NOMO-1 treated with dmso at 0.1 percent for 144 hours (cell line): ENCODE measurements at regions not wholly inside any gene's neighbourhood (a gene's known extent, or its start where the extent isn't known, plus 50 kb on each side); places are given as distances from the start of the nearest gene placed in this dataset.

Source experiments
- DNase-seq: peaks from one replicate; lab custom pipeline; 2025; ENCODE audit not compliant: unreplicated experiment; lab: John Stamatoyannopoulos, UW

DNA sequence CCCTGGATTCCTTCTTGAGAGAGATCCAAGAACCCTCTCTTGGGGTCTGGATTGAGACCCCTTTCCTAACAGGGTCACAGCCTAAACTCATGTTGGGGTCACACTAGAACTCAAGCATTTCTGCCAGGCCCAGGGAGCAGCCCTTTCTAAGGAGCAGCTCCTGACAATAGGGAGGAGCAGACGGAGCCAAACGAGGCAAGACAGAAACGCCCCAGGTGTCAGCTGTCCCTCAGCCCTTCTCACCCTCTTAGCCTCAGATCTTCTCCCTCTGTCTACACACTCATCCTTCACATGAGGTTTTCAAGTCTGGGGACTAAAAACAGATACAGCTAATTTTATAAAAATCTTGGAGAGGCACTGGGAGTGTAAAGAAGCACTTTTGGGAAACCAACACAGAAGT lies 157.2 kb downstream of the SOCS6 start:
- no peak for DNase-seq

- no peak for DNase-seq
Observed at GRCh38 chr18:70442933-70443332, 154.1 kb downstream of the SOCS6 start.

GRCh38 chr18:70432804-70433400 lies 144.1 kb downstream of the SOCS6 start:
- DNase-seq, result no peak

DNA sequence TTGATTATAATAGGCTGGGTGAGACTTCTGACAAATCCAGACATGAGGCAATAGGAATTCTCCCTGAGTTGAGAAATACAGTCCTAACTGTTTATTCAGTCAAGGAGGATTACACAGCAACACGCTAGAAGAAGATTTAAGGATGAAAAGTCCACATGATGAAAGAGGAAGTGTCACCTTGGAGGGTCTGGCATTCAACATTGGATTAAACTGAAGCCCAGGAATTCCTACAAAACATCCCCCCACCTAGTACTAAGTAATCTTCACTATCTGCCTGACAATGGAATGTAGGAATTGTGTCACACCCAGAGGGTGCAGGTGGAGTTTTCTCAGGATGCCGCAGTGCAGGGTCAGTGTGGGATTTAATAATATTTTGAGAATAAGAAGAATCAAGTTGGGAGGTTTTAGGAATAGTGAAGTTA lies 142.4 kb downstream of the SOCS6 start:
- DNase-seq, result no peak

DNA sequence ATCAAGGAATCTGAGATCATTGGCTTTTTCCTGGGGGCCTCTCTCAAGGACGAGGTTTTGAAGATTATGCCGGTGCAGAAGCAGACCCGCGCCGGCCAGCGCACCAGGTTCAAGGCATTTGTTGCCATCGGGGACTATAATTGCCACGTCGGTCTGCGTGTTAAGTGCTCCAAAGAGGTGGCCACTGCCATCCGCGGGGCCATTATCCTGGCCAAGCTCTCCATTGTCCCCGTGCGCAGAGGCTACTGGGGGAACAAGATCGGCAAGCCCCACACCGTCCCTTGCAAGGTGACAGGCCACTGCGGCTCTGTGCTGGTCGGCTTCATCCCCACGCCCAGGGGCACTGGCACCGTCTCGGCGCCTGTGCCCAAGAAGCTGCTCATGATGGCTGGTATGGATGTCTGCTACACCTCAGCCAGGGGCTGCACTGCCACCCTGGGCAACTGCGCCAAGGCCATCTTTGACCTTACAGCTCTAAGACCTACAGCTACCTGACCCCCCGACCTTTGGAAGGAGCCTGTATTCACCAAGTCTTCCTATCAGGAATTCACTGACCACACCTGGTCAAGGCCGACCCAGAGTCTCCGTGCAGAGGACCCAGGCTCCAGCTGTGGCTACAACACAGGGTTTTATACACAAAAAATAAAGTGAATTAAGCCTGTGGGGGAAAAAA lies 141.8 kb downstream of the SOCS6 start:
- no peak for DNase-seq

- DNase-seq, result no peak
Observed at GRCh38 chr18:70429847-70430500, 141.1 kb downstream of the SOCS6 start.

GRCh38 chr18:70428439-70428838 lies 139.6 kb downstream of the SOCS6 start:
- DNase-seq, result no peak

GRCh38 chr18:70426818-70427217 lies 138.0 kb downstream of the SOCS6 start:
- no peak for DNase-seq

- no peak for DNase-seq
Observed at GRCh38 chr18:70425236-70425635, 136.4 kb downstream of the SOCS6 start.

DNA sequence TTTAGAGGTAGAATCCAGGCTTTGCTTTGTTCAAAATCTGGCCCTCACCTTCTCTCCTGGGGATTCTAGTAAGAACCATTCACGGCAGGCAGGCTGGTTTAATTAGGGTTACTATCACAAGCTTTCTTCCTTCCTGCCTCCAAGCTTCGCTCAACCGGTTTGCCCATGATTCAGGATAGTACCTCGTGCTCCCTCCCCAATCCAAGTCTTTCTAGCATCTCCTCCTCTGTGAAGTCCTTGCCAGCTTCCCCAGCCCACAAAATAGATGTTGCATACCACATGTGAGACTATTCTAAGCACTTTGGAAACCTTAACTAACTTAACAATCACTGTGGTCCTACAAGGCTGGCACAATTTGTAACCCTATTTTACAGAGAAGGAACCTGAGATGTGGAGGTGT lies 135.1 kb downstream of the SOCS6 start:
- no peak for DNase-seq

GRCh38 chr18:70423120-70423519 lies 134.3 kb downstream of the SOCS6 start:
- DNase-seq, result no peak

DNA sequence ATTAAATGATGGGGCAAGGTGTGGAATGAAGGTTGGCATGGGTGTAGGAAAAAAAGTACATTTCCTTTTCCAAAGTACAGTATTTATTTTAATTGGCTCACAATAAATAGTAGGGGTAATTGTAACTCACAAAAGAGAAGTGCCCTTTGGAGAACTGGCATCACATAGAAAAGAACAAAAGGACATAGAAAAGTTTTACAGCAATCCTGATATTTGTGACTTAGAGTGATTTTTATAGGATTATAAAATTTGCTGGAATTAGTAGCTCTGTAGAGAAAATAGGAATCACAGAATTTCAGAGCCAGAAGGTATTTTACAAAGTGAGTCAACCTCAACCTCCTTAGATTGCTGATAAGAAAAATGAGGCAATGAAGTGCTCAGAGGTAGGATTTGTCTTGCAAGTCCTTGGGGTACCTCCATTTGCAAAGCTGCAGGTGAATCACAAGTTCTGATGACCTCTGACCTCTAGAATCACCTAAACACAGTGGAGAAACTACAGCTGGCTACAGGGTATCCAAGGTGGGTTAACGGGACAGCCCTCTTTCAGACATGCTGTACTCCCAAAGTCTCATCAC lies 133.6 kb downstream of the SOCS6 start:
- DNase-seq, result no peak

- peak; percentile 75 for DNase-seq
Observed at GRCh38 chr18:70421471-70422390, 132.9 kb downstream of the SOCS6 start.

DNA sequence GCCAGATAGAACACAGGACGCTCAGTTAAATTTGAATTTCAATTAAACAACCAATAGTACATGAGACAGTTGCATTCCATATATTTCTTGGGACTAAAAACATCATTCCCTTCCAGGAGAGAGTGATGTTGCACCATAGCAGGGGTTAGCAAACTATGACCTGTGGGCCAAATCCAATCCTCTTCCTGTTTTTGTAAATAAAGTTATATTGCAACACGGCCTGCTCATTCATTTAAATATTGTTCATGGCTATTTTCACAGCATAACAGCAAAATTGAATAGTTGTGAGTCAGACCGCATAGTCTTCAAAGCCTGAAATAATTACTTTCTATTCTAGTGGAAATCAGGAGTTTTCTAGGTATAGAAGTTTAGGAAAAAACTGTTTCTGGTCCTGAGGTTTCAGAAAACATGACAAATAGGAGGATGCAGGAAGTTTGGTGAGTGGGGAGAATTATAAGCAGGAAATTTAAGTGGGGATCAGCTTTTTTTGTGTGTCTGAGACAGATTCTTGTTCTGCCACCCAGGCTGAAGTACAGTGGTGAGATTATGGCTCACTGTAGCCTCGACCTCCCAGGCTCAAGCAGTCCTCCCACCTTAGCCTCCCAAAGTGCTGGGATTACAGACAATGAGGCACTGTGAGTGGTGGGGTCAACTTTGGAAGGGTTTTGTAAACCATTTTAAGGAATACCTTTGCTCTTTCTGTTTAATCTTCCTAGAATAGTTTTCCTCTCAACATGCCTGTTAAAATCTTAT lies 131.5 kb downstream of the SOCS6 start:
- peak; percentile 36 for DNase-seq

DNA sequence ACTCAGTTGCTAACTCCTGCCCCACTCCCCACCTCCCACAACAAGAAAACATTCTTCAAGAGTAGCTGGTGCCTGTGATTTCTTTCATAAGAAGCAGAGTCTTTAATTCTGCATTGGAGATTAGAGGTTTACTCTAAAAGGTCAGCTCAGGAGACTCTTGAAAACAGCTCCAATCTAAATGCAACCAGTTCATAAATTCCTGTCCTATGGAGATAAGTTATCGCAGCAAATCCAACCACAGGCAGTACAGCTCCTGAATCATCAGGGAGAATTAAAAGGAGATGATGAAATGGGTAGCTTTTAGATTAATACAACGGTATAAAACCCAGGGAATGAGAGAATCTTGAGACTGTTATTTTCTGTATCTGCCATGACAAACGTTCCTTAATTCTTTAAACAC lies 130.7 kb downstream of the SOCS6 start:
- DNase-seq, result no peak

GRCh38 chr18:70418546-70419311 lies 129.9 kb downstream of the SOCS6 start:
- DNase-seq, result no peak

DNA sequence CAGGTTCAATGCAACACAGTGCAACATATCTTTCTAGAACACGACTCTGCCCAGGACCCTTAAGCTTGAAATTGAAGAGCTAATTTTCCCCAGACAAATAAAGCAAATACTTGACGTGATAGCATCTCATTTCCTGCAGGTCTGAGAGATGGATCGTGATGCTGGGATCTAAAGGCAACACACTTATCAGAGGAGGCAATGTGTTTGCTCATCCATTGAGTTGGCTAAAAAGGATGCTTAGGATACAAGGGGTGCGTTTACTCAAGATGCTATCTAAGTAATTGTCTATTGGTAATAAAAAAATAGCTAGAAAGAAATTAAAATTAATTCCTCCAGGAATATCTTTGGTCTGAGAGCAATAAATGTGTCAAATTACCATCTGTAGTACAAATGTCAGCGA lies 129.0 kb downstream of the SOCS6 start:
- DNase-seq, result no peak

DNA sequence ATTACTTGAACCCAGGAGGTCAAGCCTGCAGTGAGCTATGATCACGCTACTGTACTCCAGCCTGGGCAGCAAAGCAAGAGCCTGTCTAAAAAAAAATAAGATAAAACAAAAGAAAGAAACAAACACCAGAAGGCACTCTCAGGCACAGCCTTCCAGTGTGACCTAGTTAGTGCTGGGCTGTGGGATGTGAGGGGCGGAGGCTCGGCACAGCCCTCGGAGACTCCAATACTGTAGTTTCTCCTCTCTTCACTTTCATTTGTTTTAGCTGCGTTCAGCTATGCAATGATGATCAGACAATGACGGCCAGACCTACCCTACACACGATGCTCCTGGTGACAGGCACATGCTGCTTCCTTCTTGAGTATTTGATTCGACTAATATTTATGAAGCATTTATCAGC lies 127.7 kb downstream of the SOCS6 start:
- DNase-seq, result no peak

GRCh38 chr18:70415823-70416488 lies 127.1 kb downstream of the SOCS6 start:
- DNase-seq, result no peak
